ENCODE measurements at regions not wholly inside any gene's neighbourhood (a gene's known extent, or its start where the extent isn't known, plus 50 kb on each side); places are given as distances from the start of the nearest gene placed in this dataset.

DNA sequence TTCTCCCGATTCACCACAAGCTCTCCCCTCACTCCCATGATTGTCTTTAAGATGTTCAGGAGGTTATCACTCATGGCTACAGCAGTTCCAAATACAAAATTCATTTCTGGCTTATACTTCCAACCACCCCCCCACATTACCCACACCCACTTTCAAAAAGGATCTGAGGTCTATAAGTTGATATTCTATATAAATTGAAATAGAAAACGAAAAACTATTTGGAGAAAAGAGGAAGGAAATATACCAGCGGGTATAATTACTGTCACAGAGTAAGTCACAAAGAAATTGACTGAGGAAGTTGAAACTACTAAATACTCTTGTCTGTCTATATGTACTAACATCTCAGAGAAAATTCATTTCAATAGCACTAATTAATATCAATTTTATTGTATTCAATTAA, 112.7 kb upstream of the TNFAIP3 start:
- TF ChIP-seq, protein P1, sequence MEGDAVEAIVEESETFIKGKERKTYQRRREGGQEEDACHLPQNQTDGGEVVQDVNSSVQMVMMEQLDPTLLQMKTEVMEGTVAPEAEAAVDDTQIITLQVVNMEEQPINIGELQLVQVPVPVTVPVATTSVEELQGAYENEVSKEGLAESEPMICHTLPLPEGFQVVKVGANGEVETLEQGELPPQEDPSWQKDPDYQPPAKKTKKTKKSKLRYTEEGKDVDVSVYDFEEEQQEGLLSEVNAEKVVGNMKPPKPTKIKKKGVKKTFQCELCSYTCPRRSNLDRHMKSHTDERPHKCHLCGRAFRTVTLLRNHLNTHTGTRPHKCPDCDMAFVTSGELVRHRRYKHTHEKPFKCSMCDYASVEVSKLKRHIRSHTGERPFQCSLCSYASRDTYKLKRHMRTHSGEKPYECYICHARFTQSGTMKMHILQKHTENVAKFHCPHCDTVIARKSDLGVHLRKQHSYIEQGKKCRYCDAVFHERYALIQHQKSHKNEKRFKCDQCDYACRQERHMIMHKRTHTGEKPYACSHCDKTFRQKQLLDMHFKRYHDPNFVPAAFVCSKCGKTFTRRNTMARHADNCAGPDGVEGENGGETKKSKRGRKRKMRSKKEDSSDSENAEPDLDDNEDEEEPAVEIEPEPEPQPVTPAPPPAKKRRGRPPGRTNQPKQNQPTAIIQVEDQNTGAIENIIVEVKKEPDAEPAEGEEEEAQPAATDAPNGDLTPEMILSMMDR (IDR thresholded peaks at IDR 0.05 in 2 of 3, conservative IDR thresholded peaks at IDR 0.05 in 1 of 3; ENCODE audit: control insufficient read depth in 2 of 3, extremely low read depth in 1 of 3, insufficient read depth in 1 of 3, low read depth in 3 of 3, low read length in 3 of 3): no peak
- TF ChIP-seq CEBPB (IDR thresholded peaks at IDR 0.05; ENCODE audit: borderline replicate concordance in 1 of 2, low read depth in 2 of 2, low read length in 2 of 2) (no peak), POLR2AphosphoS5 (IDR thresholded peaks at IDR 0.05; ENCODE audit: low read length) (no peak), MEF2A (IDR thresholded peaks at IDR 0.05; ENCODE audit: insufficient read depth, low read depth, low read length) (no peak), POLR2A (IDR thresholded peaks at IDR 0.05; ENCODE audit: low read depth, low read length) (no peak), EGR1 (IDR thresholded peaks at IDR 0.05; ENCODE audit: borderline replicate concordance in 1 of 2, low read depth in 2 of 2, low read length in 2 of 2) (no peak), MTA3 (IDR thresholded peaks at IDR 0.05; ENCODE audit: borderline replicate concordance, low read length) (no peak), ZNF274 (IDR thresholded peaks at IDR 0.05; ENCODE audit: insufficient read depth, insufficient read length) (no peak)
- TF ChIP-seq, protein P2, sequence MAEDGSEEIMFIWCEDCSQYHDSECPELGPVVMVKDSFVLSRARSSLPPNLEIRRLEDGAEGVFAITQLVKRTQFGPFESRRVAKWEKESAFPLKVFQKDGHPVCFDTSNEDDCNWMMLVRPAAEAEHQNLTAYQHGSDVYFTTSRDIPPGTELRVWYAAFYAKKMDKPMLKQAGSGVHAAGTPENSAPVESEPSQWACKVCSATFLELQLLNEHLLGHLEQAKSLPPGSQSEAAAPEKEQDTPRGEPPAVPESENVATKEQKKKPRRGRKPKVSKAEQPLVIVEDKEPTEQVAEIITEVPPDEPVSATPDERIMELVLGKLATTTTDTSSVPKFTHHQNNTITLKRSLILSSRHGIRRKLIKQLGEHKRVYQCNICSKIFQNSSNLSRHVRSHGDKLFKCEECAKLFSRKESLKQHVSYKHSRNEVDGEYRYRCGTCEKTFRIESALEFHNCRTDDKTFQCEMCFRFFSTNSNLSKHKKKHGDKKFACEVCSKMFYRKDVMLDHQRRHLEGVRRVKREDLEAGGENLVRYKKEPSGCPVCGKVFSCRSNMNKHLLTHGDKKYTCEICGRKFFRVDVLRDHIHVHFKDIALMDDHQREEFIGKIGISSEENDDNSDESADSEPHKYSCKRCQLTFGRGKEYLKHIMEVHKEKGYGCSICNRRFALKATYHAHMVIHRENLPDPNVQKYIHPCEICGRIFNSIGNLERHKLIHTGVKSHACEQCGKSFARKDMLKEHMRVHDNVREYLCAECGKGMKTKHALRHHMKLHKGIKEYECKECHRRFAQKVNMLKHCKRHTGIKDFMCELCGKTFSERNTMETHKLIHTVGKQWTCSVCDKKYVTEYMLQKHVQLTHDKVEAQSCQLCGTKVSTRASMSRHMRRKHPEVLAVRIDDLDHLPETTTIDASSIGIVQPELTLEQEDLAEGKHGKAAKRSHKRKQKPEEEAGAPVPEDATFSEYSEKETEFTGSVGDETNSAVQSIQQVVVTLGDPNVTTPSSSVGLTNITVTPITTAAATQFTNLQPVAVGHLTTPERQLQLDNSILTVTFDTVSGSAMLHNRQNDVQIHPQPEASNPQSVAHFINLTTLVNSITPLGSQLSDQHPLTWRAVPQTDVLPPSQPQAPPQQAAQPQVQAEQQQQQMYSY (CRISPR knock-in tag; IDR thresholded peaks at IDR 0.05): no peak
- TF ChIP-seq, protein P3, sequence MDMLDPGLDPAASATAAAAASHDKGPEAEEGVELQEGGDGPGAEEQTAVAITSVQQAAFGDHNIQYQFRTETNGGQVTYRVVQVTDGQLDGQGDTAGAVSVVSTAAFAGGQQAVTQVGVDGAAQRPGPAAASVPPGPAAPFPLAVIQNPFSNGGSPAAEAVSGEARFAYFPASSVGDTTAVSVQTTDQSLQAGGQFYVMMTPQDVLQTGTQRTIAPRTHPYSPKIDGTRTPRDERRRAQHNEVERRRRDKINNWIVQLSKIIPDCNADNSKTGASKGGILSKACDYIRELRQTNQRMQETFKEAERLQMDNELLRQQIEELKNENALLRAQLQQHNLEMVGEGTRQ (IDR thresholded peaks at IDR 0.05; ENCODE audit: borderline replicate concordance, low read depth, low read length): no peak
- TF ChIP-seq, protein P4, sequence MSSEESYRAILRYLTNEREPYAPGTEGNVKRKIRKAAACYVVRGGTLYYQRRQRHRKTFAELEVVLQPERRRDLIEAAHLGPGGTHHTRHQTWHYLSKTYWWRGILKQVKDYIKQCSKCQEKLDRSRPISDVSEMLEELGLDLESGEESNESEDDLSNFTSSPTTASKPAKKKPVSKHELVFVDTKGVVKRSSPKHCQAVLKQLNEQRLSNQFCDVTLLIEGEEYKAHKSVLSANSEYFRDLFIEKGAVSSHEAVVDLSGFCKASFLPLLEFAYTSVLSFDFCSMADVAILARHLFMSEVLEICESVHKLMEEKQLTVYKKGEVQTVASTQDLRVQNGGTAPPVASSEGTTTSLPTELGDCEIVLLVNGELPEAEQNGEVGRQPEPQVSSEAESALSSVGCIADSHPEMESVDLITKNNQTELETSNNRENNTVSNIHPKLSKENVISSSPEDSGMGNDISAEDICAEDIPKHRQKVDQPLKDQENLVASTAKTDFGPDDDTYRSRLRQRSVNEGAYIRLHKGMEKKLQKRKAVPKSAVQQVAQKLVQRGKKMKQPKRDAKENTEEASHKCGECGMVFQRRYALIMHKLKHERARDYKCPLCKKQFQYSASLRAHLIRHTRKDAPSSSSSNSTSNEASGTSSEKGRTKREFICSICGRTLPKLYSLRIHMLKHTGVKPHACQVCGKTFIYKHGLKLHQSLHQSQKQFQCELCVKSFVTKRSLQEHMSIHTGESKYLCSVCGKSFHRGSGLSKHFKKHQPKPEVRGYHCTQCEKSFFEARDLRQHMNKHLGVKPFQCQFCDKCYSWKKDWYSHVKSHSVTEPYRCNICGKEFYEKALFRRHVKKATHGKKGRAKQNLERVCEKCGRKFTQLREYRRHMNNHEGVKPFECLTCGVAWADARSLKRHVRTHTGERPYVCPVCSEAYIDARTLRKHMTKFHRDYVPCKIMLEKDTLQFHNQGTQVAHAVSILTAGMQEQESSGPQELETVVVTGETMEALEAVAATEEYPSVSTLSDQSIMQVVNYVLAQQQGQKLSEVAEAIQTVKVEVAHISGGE (CRISPR knock-in tag; IDR thresholded peaks at IDR 0.05): no peak
- TF ChIP-seq, protein P5, sequence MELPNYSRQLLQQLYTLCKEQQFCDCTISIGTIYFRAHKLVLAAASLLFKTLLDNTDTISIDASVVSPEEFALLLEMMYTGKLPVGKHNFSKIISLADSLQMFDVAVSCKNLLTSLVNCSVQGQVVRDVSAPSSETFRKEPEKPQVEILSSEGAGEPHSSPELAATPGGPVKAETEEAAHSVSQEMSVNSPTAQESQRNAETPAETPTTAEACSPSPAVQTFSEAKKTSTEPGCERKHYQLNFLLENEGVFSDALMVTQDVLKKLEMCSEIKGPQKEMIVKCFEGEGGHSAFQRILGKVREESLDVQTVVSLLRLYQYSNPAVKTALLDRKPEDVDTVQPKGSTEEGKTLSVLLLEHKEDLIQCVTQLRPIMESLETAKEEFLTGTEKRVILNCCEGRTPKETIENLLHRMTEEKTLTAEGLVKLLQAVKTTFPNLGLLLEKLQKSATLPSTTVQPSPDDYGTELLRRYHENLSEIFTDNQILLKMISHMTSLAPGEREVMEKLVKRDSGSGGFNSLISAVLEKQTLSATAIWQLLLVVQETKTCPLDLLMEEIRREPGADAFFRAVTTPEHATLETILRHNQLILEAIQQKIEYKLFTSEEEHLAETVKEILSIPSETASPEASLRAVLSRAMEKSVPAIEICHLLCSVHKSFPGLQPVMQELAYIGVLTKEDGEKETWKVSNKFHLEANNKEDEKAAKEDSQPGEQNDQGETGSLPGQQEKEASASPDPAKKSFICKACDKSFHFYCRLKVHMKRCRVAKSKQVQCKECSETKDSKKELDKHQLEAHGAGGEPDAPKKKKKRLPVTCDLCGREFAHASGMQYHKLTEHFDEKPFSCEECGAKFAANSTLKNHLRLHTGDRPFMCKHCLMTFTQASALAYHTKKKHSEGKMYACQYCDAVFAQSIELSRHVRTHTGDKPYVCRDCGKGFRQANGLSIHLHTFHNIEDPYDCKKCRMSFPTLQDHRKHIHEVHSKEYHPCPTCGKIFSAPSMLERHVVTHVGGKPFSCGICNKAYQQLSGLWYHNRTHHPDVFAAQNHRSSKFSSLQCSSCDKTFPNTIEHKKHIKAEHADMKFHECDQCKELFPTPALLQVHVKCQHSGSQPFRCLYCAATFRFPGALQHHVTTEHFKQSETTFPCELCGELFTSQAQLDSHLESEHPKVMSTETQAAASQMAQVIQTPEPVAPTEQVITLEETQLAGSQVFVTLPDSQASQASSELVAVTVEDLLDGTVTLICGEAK (IDR thresholded peaks at IDR 0.05; ENCODE audit: borderline replicate concordance): no peak
- TF ChIP-seq, protein P6, sequence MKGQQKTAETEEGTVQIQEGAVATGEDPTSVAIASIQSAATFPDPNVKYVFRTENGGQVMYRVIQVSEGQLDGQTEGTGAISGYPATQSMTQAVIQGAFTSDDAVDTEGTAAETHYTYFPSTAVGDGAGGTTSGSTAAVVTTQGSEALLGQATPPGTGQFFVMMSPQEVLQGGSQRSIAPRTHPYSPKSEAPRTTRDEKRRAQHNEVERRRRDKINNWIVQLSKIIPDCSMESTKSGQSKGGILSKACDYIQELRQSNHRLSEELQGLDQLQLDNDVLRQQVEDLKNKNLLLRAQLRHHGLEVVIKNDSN (IDR thresholded peaks at IDR 0.05; ENCODE audit: borderline replicate concordance, extremely low read length, insufficient read depth, low read depth, low read length): no peak
